SK-N-SH (cell line): ENCODE measurements at regions not wholly inside any gene's neighbourhood (a gene's known extent, or its start where the extent isn't known, plus 50 kb on each side); places are given as distances from the start of the nearest gene placed in this dataset.

Source experiments
- CTCF ChIA-PET: fragments of 300-600, 350-600 bp; formaldehyde crosslinking; extraction: SDS; loops from one replicate; lab custom pipeline; 2021; lab: Yijun Ruan, JAX
- POLR2A ChIA-PET: fragments of 350-600 bp; sonication (Branson Sonifier 250); formaldehyde crosslinking; extraction: SDS; loops from one replicate; lab custom pipeline; 2020; ENCODE audit warnings: antibody characterized with exemption, inconsistent platforms; lab: Yijun Ruan, JAX
- DNase-seq: peaks from one replicate; pipeline ENCODE4 v3.0.0; 2012
- H2AFZ ChIP-seq: fragments of 200-600 bp; sonication (generic); 2 replicates; pipeline ENCODE4 v1.8.1; 2016; ENCODE audit warnings: antibody characterized with exemption, mild to moderate bottlenecking, low read depth
- H3F3A ChIP-seq: fragments of 200-600 bp; sonication (generic); replicated peaks from 2 replicates; pipeline ENCODE3; 2016; ENCODE audit warnings: antibody characterized with exemption, mild to moderate bottlenecking; ENCODE audit not compliant: insufficient read depth
- H3K27ac ChIP-seq, 2 experiments: fragments of 200-500 bp in 1 of 2; fragments of 200-600 bp in 1 of 2; sonication (Bioruptor generic) in 1 of 2; sonication (generic), shearing (Covaris generic) in 1 of 2; 2 replicates each; pipeline versions ENCODE4 v1.5.1 to v1.6.1; 2014 to 2016; ENCODE audit warnings: low read depth in 2 of 2, inconsistent platforms in 1 of 2, low read length in 1 of 2, mild to moderate bottlenecking in 1 of 2, mixed read lengths in 1 of 2
- H3K27me3 ChIP-seq: fragments of 200-600 bp; sonication (generic), shearing (Covaris generic); 2 replicates; pipeline ENCODE4 v1.6.1; 2016; ENCODE audit warnings: mixed run types; ENCODE audit not compliant: insufficient read depth
- H3K36me3 ChIP-seq, 2 experiments: fragments of 200-500 bp in 1 of 2; fragments of 200-600 bp in 1 of 2; sonication (Bioruptor generic) in 1 of 2; sonication (generic) in 1 of 2; replicated peaks in 1 of 2; 2 replicates each; pipeline versions ENCODE3 to v1.5.1; 2014 to 2016; ENCODE audit warnings: low read length in 1 of 2, mild to moderate bottlenecking in 1 of 2; ENCODE audit not compliant: insufficient read depth in 2 of 2, control insufficient read depth in 1 of 2
- H3K4me1 ChIP-seq, 2 experiments: fragments of 200-500 bp in 1 of 2; fragments of 200-600 bp in 1 of 2; sonication (Bioruptor generic) in 1 of 2; sonication (generic), shearing (Covaris generic) in 1 of 2; 2 replicates each; pipeline versions ENCODE4 v1.5.1 to v1.6.1; 2014 to 2016; ENCODE audit warnings: low read depth in 1 of 2, low read length in 1 of 2, mixed run types in 1 of 2; ENCODE audit not compliant: insufficient read depth in 2 of 2, control insufficient read depth in 1 of 2
- H3K4me2 ChIP-seq: fragments of 200-600 bp; sonication (generic), shearing (Covaris generic); 2 replicates; pipeline ENCODE4 v1.6.1; 2017; ENCODE audit warnings: mixed run types
- H3K4me3 ChIP-seq, 2 experiments: fragments of 200-500 bp in 1 of 2; fragments of 200-600 bp in 1 of 2; sonication (Bioruptor generic) in 1 of 2; sonication (generic), shearing (Covaris generic) in 1 of 2; 2 replicates each; pipeline versions ENCODE4 v1.5.1 to v1.8.1; 2014 to 2016; ENCODE audit warnings: low read depth in 2 of 2, inconsistent platforms in 1 of 2, low read length in 1 of 2, mild to moderate bottlenecking in 1 of 2, mixed read lengths in 1 of 2, moderate library complexity in 1 of 2
- H3K79me2 ChIP-seq: fragments of 200-600 bp; sonication (generic); 2 replicates; pipeline ENCODE4 v1.8.1; 2017; ENCODE audit warnings: mild to moderate bottlenecking; ENCODE audit not compliant: insufficient read depth
- H3K9ac ChIP-seq: fragments of 200-600 bp; sonication (generic); 2 replicates; pipeline ENCODE4 v1.6.1; 2017; ENCODE audit warnings: mixed run types
- H3K9me2 ChIP-seq: fragments of 200-600 bp; sonication (generic); 2 replicates; pipeline ENCODE4 v1.6.1; 2017; ENCODE audit warnings: mixed run types
- H3K9me3 ChIP-seq: fragments of 200-600 bp; sonication (generic); 2 replicates; pipeline ENCODE4 v1.6.1; 2017; ENCODE audit warnings: mixed run types, mild to moderate bottlenecking, moderate library complexity
- H4K20me1 ChIP-seq: fragments of 200-600 bp; sonication (generic); 2 replicates; pipeline ENCODE4 v1.6.1; 2017; ENCODE audit warnings: mild to moderate bottlenecking, mixed run types; ENCODE audit not compliant: insufficient read depth
- CTCF ChIP-seq: fragments of 200-600 bp; sonication (generic); IDR thresholded peaks from 2 replicates; pipeline ENCODE4 v1.6.1; 2017; ENCODE audit warnings: antibody characterized with exemption, mild to moderate bottlenecking, moderate library complexity
- FOSL2 ChIP-seq: IDR thresholded peaks from 2 replicates; pipeline ENCODE4 v1.4.0; 2012; ENCODE audit warnings: low read depth, mild to moderate bottlenecking, moderate library complexity, borderline replicate concordance
- FOXJ3 ChIP-seq: sonication (generic); formaldehyde crosslinking; IDR thresholded peaks from 2 replicates; pipeline ENCODE4 v1.5.1; 2020; ENCODE audit warnings: mild to moderate bottlenecking, missing genetic modification reagents
- FOXM1 ChIP-seq: IDR thresholded peaks from 2 replicates; pipeline ENCODE4 v1.4.0; 2012; ENCODE audit warnings: low read depth, mild to moderate bottlenecking
- JUND ChIP-seq: IDR thresholded peaks from 2 replicates; pipeline ENCODE4 v1.4.0; 2012
- MAX ChIP-seq: IDR thresholded peaks from 2 replicates; pipeline ENCODE4 v1.4.0; 2012; ENCODE audit warnings: low read depth
- MEF2A ChIP-seq: IDR thresholded peaks from 2 replicates; pipeline ENCODE4 v1.4.0; 2012; ENCODE audit warnings: low read depth, borderline replicate concordance
- NFIC ChIP-seq: IDR thresholded peaks from 2 replicates; pipeline ENCODE4 v1.4.0; 2012; ENCODE audit warnings: borderline replicate concordance
- POLR2AphosphoS5 ChIP-seq: IDR thresholded peaks from 2 replicates; pipeline ENCODE4 v1.6.1; 2012; ENCODE audit warnings: low read depth, low read length
- RAD21 ChIP-seq: IDR thresholded peaks from 2 replicates; pipeline ENCODE4 v1.6.1; 2012; ENCODE audit warnings: mild to moderate bottlenecking, low read length
- REST ChIP-seq: IDR thresholded peaks from 2 replicates; pipeline ENCODE4 v1.6.1; 2012; ENCODE audit warnings: mild to moderate bottlenecking, low read depth, low read length, moderate library complexity
- RFX5 ChIP-seq: IDR thresholded peaks from 2 replicates; pipeline ENCODE4 v1.6.1; 2012; ENCODE audit warnings: mild to moderate bottlenecking, improper control_type of control experiment, low read length
- RXRA ChIP-seq: IDR thresholded peaks from 2 replicates; pipeline ENCODE4 v1.4.0; 2012; ENCODE audit warnings: low read depth, mild to moderate bottlenecking, borderline replicate concordance
- TAF1 ChIP-seq: IDR thresholded peaks from 2 replicates; pipeline ENCODE4 v1.6.1; 2012; ENCODE audit warnings: low read depth, mild to moderate bottlenecking, low read length, moderate library complexity, borderline replicate concordance
- TCF12 ChIP-seq: IDR thresholded peaks from 2 replicates; pipeline ENCODE4 v1.4.0; 2012
- USF2 ChIP-seq: fragments of 150-350 bp; IDR thresholded peaks from 2 replicates; pipeline ENCODE4 v1.6.1; 2017; ENCODE audit warnings: antibody characterized with exemption, low read length, low read depth, borderline replicate concordance
- YY1 ChIP-seq: IDR thresholded peaks from 2 replicates; pipeline ENCODE4 v1.4.0; 2012; ENCODE audit warnings: low read depth, mild to moderate bottlenecking
- WGBS: methylation state at CpG from one replicate; pipeline ENCODE4 v1.1.6; 2017; ENCODE audit warnings: low lambda C conversion rate; 5-methylcytosine and 5-hydroxymethylcytosine counted together

- Histone ChIP-seq H3K4me3 (no peak overlapping the region), H3K4me2 (no peak overlapping the region), H3K27ac (no peak overlapping the region), H3K4me1 (no peaks in the 10 kb centered on the region), H3K9me2 (no peaks in the 10 kb centered on the region), H3K36me3 (no peaks in the 10 kb centered on the region), H3K79me2 (no peaks in the 10 kb centered on the region), H4K20me1 (no peaks in the 10 kb centered on the region), H3K9me3 (no peaks in the 10 kb centered on the region), H2AFZ (no peak overlapping the region), H3F3A (no peaks in the 10 kb centered on the region), H3K27me3 (no peaks in the 10 kb centered on the region), H3K9ac (no peak overlapping the region)
- ChIA-PET POLR2A (no interaction called here), CTCF (no interaction called here)
- 88% methylated on average over 10 of the region's 10 CpGs for WGBS
- DNase-seq: no peak
- TF ChIP-seq TAF1 (no peak), RAD21 (no peak), MEF2A (no peak), RXRA (no peak), FOXM1 (no peak), JUND (no peak), CTCF (no peak), TCF12 (no peak), REST (no peak), USF2 (no peak), RFX5 (no peak), NFIC (no peak), FOSL2 (no peak), POLR2AphosphoS5 (no peak), FOXJ3 (CRISPR knock-in tag) (no peak), MAX (no peak), YY1 (no peak)
Observed at GRCh38 chr1:163006051-163006834, 62.9 kb upstream of the RGS4 start.
